Vagina (tissue), 2 donors: ENCODE measurements at regions not wholly inside any gene's neighbourhood (a gene's known extent, or its start where the extent isn't known, plus 50 kb on each side); places are given as distances from the start of the nearest gene placed in this dataset.

Experiments
- DNase-seq, 2 donors: peaks; one replicate each; pipeline ENCODE4 v3.0.0-alpha.2; 2017; ENCODE audit errors: extremely low spot score in 2 of 2
- H3K27ac ChIP-seq: fragments of 200-600 bp; sonication (generic); one replicate; pipeline ENCODE4 v1.5.1; 2019
- H3K27me3 ChIP-seq: fragments of 200-600 bp; sonication (generic); one replicate; pipeline ENCODE4 v1.5.1; 2019
- H3K36me3 ChIP-seq, 2 donors: fragments of 200-600 bp; sonication (generic); one replicate each; pipeline ENCODE4 v1.5.1; 2017 to 2019
- H3K4me1 ChIP-seq: fragments of 200-600 bp; sonication (generic); one replicate; pipeline ENCODE4 v1.5.1; 2019
- H3K4me3 ChIP-seq, 2 donors: fragments of 200-600 bp; sonication (generic); 1 replicate in 1 of 2; 2 replicates in 1 of 2; pipeline ENCODE4 v1.5.1; 2016 to 2019
- H3K9me3 ChIP-seq: fragments of 200-600 bp; sonication (generic); one replicate; pipeline ENCODE4 v1.5.1; 2019
- POLR2A ChIP-seq, 2 donors: fragments of 450-650 bp; IDR thresholded peaks; one replicate each; pipeline ENCODE4 v1.6.1; 2017; ENCODE audit warnings: antibody characterized with exemption in 2 of 2, mild to moderate bottlenecking in 2 of 2, moderate library complexity in 2 of 2
- POLR2AphosphoS5 ChIP-seq, 2 donors: sonication (generic); formaldehyde crosslinking; IDR thresholded peaks; one replicate each; pipeline ENCODE4 v1.9.0; 2017; ENCODE audit warnings: antibody characterized with exemption in 2 of 2, mild to moderate bottlenecking in 2 of 2, low read depth in 1 of 2; ENCODE audit not compliant: insufficient read depth in 1 of 2
- intact Hi-C: fragments of 100-400 bp; cut with DNase I; formaldehyde crosslinking; loops from one replicate; pipeline ENCODE4 v1.15.1; 2023
- TF ChIP-seq, protein P1 (sequence below), 3 experiments: fragments of 450-650 bp in 2 of 3; fragments of 200-600 bp in 1 of 3; sonication (generic) in 1 of 3; IDR thresholded peaks; one replicate each; pipeline ENCODE4 v1.5.1; 2017 to 2019; ENCODE audit warnings: antibody characterized with exemption in 3 of 3, mild to moderate bottlenecking in 2 of 3, moderate library complexity in 2 of 3

DNA sequence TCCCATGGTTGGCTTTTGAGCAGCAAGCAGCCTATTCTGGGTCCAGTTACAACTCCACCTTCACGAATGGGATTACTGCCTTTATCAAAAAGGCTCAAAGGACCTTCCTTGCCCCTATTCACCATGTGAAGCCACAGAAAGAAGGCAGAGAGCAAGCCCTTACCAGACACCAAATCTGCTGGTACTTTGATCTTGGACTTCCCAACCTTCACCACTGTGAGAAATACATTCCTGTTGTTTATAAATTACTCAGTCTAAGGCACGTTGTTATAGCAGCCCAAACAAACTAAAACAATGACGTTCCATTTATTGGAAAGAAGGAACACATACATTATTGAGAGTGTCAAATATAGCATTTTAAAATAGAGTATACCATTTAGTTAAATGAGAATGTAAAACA, 1557.9 kb downstream of the PLA2G4A start:
- Histone ChIP-seq H3K4me3 (no peak overlapping the region), H3K27ac (no peak overlapping the region), H3K9me3 (no peaks in the 10 kb centered on the region), H3K4me1 (no peaks in the 10 kb centered on the region), H3K36me3 (no peaks in the 10 kb centered on the region), H3K27me3 (no peaks in the 10 kb centered on the region)
- intact Hi-C loops = no loop called here
- DNase-seq = no peak
- TF ChIP-seq POLR2AphosphoS5 (IDR thresholded peaks at IDR 0.05; ENCODE audit: insufficient read depth in 1 of 2, low read depth in 1 of 2) = no peak
- TF ChIP-seq, protein P1, sequence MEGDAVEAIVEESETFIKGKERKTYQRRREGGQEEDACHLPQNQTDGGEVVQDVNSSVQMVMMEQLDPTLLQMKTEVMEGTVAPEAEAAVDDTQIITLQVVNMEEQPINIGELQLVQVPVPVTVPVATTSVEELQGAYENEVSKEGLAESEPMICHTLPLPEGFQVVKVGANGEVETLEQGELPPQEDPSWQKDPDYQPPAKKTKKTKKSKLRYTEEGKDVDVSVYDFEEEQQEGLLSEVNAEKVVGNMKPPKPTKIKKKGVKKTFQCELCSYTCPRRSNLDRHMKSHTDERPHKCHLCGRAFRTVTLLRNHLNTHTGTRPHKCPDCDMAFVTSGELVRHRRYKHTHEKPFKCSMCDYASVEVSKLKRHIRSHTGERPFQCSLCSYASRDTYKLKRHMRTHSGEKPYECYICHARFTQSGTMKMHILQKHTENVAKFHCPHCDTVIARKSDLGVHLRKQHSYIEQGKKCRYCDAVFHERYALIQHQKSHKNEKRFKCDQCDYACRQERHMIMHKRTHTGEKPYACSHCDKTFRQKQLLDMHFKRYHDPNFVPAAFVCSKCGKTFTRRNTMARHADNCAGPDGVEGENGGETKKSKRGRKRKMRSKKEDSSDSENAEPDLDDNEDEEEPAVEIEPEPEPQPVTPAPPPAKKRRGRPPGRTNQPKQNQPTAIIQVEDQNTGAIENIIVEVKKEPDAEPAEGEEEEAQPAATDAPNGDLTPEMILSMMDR (IDR thresholded peaks at IDR 0.05) = no peak
- no peak for TF ChIP-seq POLR2A (IDR thresholded peaks at IDR 0.05)

DNA sequence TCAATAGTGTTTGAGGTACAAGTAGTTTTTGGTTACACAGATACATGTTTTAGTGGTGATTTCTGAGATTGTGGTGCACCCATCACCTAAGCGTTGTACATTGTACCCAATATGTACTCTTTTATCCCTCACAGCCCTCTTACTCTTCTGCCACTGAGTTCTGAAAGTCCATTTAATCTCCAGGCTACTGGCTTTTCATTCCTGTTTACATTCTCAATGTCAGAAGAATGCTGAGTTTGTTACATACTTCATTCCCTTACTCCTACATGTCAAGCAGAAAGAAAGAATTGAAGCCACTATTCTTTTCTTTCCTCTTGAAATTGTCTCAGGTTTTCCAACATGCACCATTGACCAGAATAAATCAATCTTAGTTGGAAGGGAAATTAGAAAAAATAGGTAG, 1565.9 kb downstream of the PLA2G4A start:
- H3K27me3 ChIP-seq = no peaks in the 10 kb centered on the region
- H3K4me3 ChIP-seq = no peak overlapping the region
- intact Hi-C loops = no loop called here
- DNase-seq = no peak
- H3K9me3 ChIP-seq = no peaks in the 10 kb centered on the region
- no peaks in the 10 kb centered on the region for H3K36me3 ChIP-seq
- no peak overlapping the region for H3K27ac ChIP-seq
- no peaks in the 10 kb centered on the region for H3K4me1 ChIP-seq
- TF ChIP-seq POLR2A (IDR thresholded peaks at IDR 0.05) = no peak
- TF ChIP-seq, protein P1 (IDR thresholded peaks at IDR 0.05) = no peak
- no peak for TF ChIP-seq POLR2AphosphoS5 (IDR thresholded peaks at IDR 0.05; ENCODE audit: insufficient read depth in 1 of 2, low read depth in 1 of 2)

DNA sequence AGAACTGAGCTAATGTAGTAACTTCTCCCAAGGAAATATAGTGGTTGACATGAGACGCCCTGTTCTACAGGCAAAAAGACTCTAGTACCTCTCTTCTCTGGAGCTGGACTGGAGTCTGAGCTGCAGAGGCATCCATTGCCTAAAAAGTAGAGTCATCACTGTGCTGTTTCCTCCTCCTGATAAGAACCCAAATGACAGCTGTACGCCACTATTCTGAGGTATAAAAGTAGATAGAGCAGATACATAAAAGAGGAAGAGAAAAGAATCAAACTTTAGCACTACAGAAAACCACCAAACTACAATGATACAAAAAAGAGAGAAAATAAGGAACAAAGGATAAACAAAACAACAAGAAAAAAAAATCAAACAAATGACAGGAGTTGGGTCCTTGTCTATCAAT, 1568.8 kb downstream of the PLA2G4A start:
- H3K4me1 ChIP-seq = no peaks in the 10 kb centered on the region
- H3K4me3 ChIP-seq = no peak overlapping the region
- no peak for DNase-seq
- H3K9me3 ChIP-seq = no peaks in the 10 kb centered on the region
- no peak overlapping the region for H3K27ac ChIP-seq
- no peaks in the 10 kb centered on the region for H3K36me3 ChIP-seq
- intact Hi-C loops = no loop called here
- no peaks in the 10 kb centered on the region for H3K27me3 ChIP-seq
- TF ChIP-seq POLR2A (IDR thresholded peaks at IDR 0.05) (no peak), POLR2AphosphoS5 (IDR thresholded peaks at IDR 0.05; ENCODE audit: insufficient read depth in 1 of 2, low read depth in 1 of 2) (no peak)
- TF ChIP-seq, protein P1 (IDR thresholded peaks at IDR 0.05) = no peak

DNA sequence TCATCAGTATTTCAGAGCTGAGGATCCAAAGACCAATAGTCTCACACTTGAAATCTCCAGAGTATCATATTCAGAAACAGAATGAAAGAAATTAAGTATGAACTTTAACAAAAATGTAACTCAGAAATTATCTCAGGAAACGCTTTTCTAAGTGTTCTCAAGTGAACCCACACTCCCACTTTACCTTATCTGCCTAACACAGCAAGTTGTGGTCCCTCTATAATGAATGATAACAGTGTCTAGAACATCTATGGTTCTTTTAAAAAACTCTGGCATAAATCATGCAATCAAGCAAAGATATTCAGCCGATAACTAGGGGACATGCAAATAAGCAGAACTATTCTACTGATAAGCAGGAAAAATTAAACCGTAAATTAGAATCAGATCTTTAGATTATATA, 1574.2 kb downstream of the PLA2G4A start:
- DNase-seq = no peak
- intact Hi-C loops = no loop called here
- Histone ChIP-seq H3K9me3 (no peaks in the 10 kb centered on the region), H3K27ac (no peak overlapping the region), H3K36me3 (no peaks in the 10 kb centered on the region), H3K4me3 (no peak overlapping the region), H3K4me1 (no peaks in the 10 kb centered on the region), H3K27me3 (no peaks in the 10 kb centered on the region)
- TF ChIP-seq, protein P1 (IDR thresholded peaks at IDR 0.05) = no peak
- TF ChIP-seq POLR2AphosphoS5 (IDR thresholded peaks at IDR 0.05; ENCODE audit: insufficient read depth in 1 of 2, low read depth in 1 of 2) = no peak
- no peak for TF ChIP-seq POLR2A (IDR thresholded peaks at IDR 0.05)

DNA sequence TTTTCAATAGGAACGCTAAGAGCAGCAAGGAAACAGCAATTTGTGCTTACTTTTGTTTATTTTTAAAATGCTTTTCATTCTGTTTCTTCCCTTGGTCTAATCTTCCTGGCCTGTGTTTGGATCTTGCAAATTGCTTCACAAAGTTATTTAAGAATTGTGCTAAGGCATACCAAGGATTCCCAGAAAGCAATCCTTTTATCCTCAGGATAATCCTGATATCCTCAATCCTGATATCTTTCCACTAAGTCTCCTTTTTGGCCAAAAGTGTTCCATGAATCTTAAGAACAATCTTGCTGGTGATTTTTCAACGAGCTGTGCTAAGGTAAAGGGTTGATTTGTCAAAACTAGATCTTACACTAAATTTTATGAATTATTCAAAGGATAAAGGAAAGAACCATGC, 1577.9 kb downstream of the PLA2G4A start:
- H3K27me3 ChIP-seq = no peaks in the 10 kb centered on the region
- H3K36me3 ChIP-seq = no peaks in the 10 kb centered on the region
- no peaks in the 10 kb centered on the region for H3K4me1 ChIP-seq
- H3K27ac ChIP-seq = no peak overlapping the region
- no peaks in the 10 kb centered on the region for H3K9me3 ChIP-seq
- TF ChIP-seq POLR2A (IDR thresholded peaks at IDR 0.05) (no peak), POLR2AphosphoS5 (IDR thresholded peaks at IDR 0.05; ENCODE audit: insufficient read depth in 1 of 2, low read depth in 1 of 2) (no peak)
- TF ChIP-seq, protein P1 (IDR thresholded peaks at IDR 0.05) = no peak
- no peak overlapping the region for H3K4me3 ChIP-seq
- intact Hi-C loops = no loop called here
- no peak for DNase-seq
